ENCODE measurements at regions not wholly inside any gene's neighbourhood (a gene's known extent, or its start where the extent isn't known, plus 50 kb on each side); places are given as distances from the start of the nearest gene placed in this dataset.

- TF ChIP-seq NR3C1 (CRISPR knock-in tag; IDR thresholded peaks at IDR 0.05) (no peak), TCF7 (IDR thresholded peaks at IDR 0.05; ENCODE audit: borderline replicate concordance) (no peak), POLR2B (IDR thresholded peaks at IDR 0.05; ENCODE audit: low read depth, partially characterized antibody) (no peak), GTF2F1 (IDR thresholded peaks at IDR 0.05; ENCODE audit: low read depth, low read length) (no peak), ZNF561 (CRISPR knock-in tag; conservative IDR thresholded peaks at IDR 0.05) (no peak), NRF1 (conservative IDR thresholded peaks at IDR 0.05 in 1 of 2, IDR thresholded peaks at IDR 0.05 in 1 of 2) (no peak)
Measured at GRCh38 chr4:38383646-38384121, 280.3 kb upstream of the KLF3 start.

Data from K562 (cell line).